ENCODE measurements at regions not wholly inside any gene's neighbourhood (a gene's known extent, or its start where the extent isn't known, plus 50 kb on each side); places are given as distances from the start of the nearest gene placed in this dataset.
"Not testable (repeated sequence)": the region's sequence is repeated elsewhere in the genome, so short reads cannot be mapped to it uniquely, and the experiment has no call there.

- intact Hi-C loops (cut with DNase I; ENCODE audit: low total_unique reads): no loop called here
- Histone ChIP-seq H3K27ac (peak overlapping the region in 1 of 8 donors; percentile 47), H3K4me1 (peaks cover 0 to 19% (median 9%) of the 10 kb centered on the region in 6 donors), H3K36me3 (no peaks in the 10 kb centered on the region), H3K9me3 (no peaks in the 10 kb centered on the region), H3K4me3 (no peak overlapping the region), H3K27me3 (replicated peaks in 1 of 7) (no peaks in the 10 kb centered on the region)
- TF ChIP-seq POLR2AphosphoS5 (IDR thresholded peaks at IDR 0.05): no peak
- TF ChIP-seq, protein P1, sequence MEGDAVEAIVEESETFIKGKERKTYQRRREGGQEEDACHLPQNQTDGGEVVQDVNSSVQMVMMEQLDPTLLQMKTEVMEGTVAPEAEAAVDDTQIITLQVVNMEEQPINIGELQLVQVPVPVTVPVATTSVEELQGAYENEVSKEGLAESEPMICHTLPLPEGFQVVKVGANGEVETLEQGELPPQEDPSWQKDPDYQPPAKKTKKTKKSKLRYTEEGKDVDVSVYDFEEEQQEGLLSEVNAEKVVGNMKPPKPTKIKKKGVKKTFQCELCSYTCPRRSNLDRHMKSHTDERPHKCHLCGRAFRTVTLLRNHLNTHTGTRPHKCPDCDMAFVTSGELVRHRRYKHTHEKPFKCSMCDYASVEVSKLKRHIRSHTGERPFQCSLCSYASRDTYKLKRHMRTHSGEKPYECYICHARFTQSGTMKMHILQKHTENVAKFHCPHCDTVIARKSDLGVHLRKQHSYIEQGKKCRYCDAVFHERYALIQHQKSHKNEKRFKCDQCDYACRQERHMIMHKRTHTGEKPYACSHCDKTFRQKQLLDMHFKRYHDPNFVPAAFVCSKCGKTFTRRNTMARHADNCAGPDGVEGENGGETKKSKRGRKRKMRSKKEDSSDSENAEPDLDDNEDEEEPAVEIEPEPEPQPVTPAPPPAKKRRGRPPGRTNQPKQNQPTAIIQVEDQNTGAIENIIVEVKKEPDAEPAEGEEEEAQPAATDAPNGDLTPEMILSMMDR (IDR thresholded peaks at IDR 0.05 in 8 of 11, conservative IDR thresholded peaks at IDR 0.05 in 3 of 11): no peak
- no peak for TF ChIP-seq POLR2A (IDR thresholded peaks at IDR 0.05)
- DNase-seq: no peak
- 60 to 86% (median 65%) methylated on average over 1 of the region's 1 CpG for WGBS, 5 donors
Measured at GRCh38 chr2:44101246-44101645, 67.4 kb upstream of the PPM1B start.

- peaks cover 0 to 19% (median 9%) of the 10 kb centered on the region in 6 donors for H3K4me1 ChIP-seq
- 79 to 88% (median 81%) methylated on average over 8 of the region's 8 CpGs for WGBS, 5 donors
- no peak overlapping the region for H3K4me3 ChIP-seq
- no peak overlapping the region for H3K27ac ChIP-seq
- H3K36me3 ChIP-seq: no peaks in the 10 kb centered on the region
- TF ChIP-seq POLR2A (IDR thresholded peaks at IDR 0.05) (no peak), POLR2AphosphoS5 (IDR thresholded peaks at IDR 0.05) (no peak)
- TF ChIP-seq, protein P1 (IDR thresholded peaks at IDR 0.05 in 8 of 11, conservative IDR thresholded peaks at IDR 0.05 in 3 of 11): no peak
- no peaks in the 10 kb centered on the region for H3K9me3 ChIP-seq
- H3K27me3 ChIP-seq (replicated peaks in 1 of 7): no peaks in the 10 kb centered on the region
- DNase-seq: no peak
- intact Hi-C loops (cut with DNase I; ENCODE audit: low total_unique reads): no loop called here
Measured at GRCh38 chr2:44102790-44103562, 65.7 kb upstream of the PPM1B start.

DNA sequence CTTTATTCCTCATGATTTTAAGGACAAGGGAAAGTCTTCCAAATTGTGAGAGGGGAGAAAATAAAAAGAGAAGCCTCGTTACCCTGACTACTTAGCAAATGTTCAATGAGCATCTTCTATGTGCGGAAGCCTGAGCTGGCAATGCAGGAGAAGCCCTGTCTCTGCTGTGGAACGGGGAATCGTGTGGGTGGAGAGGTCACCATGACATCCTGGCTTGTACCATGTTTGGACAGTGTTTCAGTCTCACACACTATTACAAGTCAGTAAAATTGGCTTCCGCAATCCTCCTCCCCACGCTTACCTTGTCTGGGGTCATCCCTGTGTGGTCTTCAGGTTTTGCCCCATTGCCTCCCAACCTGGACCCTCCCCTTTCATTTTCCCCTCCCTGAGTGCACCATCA lies 65.0 kb upstream of the PPM1B start:
- peaks cover 0 to 19% (median 9%) of the 10 kb centered on the region in 6 donors for H3K4me1 ChIP-seq
- H3K4me3 ChIP-seq: no peak overlapping the region
- WGBS, 5 donors: 89 to 95% (median 91%) methylated on average over 6 of the region's 6 CpGs
- no peaks in the 10 kb centered on the region for H3K27me3 ChIP-seq (replicated peaks in 1 of 7)
- no peaks in the 10 kb centered on the region for H3K9me3 ChIP-seq
- DNase-seq: no peak
- TF ChIP-seq POLR2AphosphoS5 (IDR thresholded peaks at IDR 0.05): no peak
- TF ChIP-seq POLR2A (IDR thresholded peaks at IDR 0.05): no peak
- TF ChIP-seq, protein P1 (IDR thresholded peaks at IDR 0.05 in 8 of 11, conservative IDR thresholded peaks at IDR 0.05 in 3 of 11): no peak
- no peak overlapping the region for H3K27ac ChIP-seq
- intact Hi-C loops (cut with DNase I; ENCODE audit: low total_unique reads): no loop called here
- H3K36me3 ChIP-seq: no peaks in the 10 kb centered on the region

GRCh38 chr2:44104855-44105271 lies 63.8 kb upstream of the PPM1B start:
- no peak for TF ChIP-seq POLR2A (IDR thresholded peaks at IDR 0.05)
- no peak for TF ChIP-seq POLR2AphosphoS5 (IDR thresholded peaks at IDR 0.05)
- TF ChIP-seq, protein P1 (IDR thresholded peaks at IDR 0.05 in 8 of 11, conservative IDR thresholded peaks at IDR 0.05 in 3 of 11): no peak
- Histone ChIP-seq H3K27me3 (replicated peaks in 1 of 7) (no peaks in the 10 kb centered on the region), H3K27ac (no peak overlapping the region), H3K4me3 (no peak overlapping the region), H3K9me3 (no peaks in the 10 kb centered on the region), H3K4me1 (peaks cover 0 to 15% (median 8%) of the 10 kb centered on the region in 6 donors), H3K36me3 (no peaks in the 10 kb centered on the region)
- no peak for DNase-seq
- 64 to 80% (median 70%) methylated on average over 1 of the region's 1 CpG for WGBS, 5 donors
- intact Hi-C loops (cut with DNase I; ENCODE audit: low total_unique reads): no loop called here

DNA sequence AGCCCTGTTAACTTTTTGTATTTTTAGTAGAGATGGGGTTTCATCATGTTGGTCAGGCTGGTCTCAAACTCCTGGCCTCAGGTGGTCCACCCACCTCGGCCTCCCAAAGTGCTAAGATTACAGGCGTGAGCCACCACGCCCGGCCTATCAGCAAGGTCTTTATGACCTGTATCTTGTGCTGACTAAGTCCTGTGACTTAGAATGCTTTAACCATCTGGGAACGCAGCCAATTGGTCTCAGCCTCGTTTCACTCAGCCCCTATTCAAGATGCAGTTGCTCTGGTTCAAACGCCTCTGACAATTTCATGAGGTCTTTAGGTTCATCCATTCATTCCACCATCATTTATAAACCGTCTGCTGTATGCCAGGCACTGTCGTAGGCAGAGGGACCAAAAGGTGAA lies 62.2 kb upstream of the PPM1B start:
- H3K4me3 ChIP-seq; intact Hi-C loops (cut with DNase I; ENCODE audit: low total_unique reads); H3K4me1 ChIP-seq; H3K9me3 ChIP-seq; H3K27ac ChIP-seq; H3K27me3 ChIP-seq (replicated peaks in 1 of 7); H3K36me3 ChIP-seq; DNase-seq: not testable (repeated sequence)
- WGBS, 5 donors: 85 to 89% (median 88%) methylated on average over 9 of the region's 9 CpGs
